ENCODE measurements at regions not wholly inside any gene's neighbourhood (a gene's known extent, or its start where the extent isn't known, plus 50 kb on each side); places are given as distances from the start of the nearest gene placed in this dataset.

DNA sequence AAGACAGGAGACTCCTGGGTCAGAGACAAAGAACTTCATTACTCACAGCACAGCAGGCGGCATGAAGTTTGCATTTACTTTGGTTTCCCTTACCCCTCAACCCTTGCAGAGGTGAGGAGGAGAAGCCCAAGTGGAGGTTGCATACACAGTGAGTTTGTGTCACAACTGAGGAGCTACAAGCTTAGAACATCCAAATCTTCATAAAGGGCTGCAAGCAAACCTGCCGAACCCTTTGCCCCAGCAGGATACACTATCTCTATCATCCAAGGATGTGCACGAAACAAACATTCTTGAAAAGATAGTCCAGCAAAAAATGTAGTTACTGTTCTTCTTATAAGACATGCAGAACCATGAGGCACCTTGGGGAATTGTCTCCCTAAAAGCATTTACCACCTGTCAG is 493.5 kb downstream of the SETD4 start:
- no peak for DNase-seq (ENCODE audit: extremely low read depth, low read depth)
- TF ChIP-seq, protein P1, sequence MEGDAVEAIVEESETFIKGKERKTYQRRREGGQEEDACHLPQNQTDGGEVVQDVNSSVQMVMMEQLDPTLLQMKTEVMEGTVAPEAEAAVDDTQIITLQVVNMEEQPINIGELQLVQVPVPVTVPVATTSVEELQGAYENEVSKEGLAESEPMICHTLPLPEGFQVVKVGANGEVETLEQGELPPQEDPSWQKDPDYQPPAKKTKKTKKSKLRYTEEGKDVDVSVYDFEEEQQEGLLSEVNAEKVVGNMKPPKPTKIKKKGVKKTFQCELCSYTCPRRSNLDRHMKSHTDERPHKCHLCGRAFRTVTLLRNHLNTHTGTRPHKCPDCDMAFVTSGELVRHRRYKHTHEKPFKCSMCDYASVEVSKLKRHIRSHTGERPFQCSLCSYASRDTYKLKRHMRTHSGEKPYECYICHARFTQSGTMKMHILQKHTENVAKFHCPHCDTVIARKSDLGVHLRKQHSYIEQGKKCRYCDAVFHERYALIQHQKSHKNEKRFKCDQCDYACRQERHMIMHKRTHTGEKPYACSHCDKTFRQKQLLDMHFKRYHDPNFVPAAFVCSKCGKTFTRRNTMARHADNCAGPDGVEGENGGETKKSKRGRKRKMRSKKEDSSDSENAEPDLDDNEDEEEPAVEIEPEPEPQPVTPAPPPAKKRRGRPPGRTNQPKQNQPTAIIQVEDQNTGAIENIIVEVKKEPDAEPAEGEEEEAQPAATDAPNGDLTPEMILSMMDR (IDR thresholded peaks at IDR 0.05; ENCODE audit: low read depth, low read length, missing control alignments) = no peak
- no peak overlapping the region for H3K4me3 ChIP-seq (replicated peaks; ENCODE audit: low read depth, low read length)

DNA sequence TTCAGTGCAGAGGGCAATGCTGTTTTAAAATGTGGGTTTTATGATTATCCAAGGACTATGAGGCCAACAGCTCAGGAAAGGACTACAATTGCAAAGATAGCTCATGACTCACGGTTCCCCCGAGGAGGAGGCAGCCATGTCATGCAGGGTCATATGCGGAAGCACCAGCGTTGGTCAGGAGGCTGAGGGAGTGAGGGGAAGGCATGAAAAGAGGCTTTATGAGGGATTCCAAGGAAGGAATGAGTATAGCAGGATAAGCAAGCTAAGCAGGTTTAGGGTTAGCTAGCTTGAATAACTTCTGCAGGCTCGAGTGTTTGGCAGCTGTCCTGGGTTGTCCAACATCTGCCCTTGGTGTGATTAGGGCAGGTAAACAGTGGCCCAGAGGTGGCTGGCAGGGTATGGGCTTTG is 495.1 kb downstream of the SETD4 start:
- TF ChIP-seq, protein P1 (IDR thresholded peaks at IDR 0.05; ENCODE audit: low read depth, low read length, missing control alignments) = no peak
- H3K4me3 ChIP-seq (replicated peaks; ENCODE audit: low read depth, low read length) = no peak overlapping the region
- DNase-seq (ENCODE audit: extremely low read depth, low read depth) = peak; percentile 52

- H3K4me3 ChIP-seq (replicated peaks; ENCODE audit: low read depth, low read length) = no peak overlapping the region
- TF ChIP-seq, protein P1 (IDR thresholded peaks at IDR 0.05; ENCODE audit: low read depth, low read length, missing control alignments) = no peak
Observed at GRCh38 chr21:35563885-35564451, 496.4 kb downstream of the SETD4 start.

DNA sequence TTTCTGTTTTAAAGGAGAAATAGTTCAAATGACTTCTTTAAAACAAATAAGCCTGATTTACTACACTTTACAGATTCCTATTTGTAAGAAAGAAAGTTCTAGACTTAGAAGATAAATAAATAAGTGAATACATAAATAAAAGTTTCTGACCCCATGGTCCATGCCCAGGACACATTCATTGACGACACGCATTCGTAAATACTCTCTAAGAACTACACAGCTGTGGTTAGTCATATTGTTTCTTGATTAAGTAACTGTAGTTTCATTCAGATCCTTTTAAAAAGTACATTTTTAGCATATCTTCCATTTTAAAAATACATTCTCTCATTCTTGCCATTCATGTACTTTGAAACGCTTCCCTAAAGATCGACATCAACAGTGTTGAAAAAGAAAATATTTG is 497.4 kb downstream of the SETD4 start:
- H3K4me3 ChIP-seq (replicated peaks; ENCODE audit: low read depth, low read length) = no peak overlapping the region
- TF ChIP-seq, protein P1 (IDR thresholded peaks at IDR 0.05; ENCODE audit: low read depth, low read length, missing control alignments) = no peak
- no peak for DNase-seq (ENCODE audit: extremely low read depth, low read depth)

More at GRCh38 chr21:35563885-35564451, 496.4 kb downstream of the SETD4 start:
- peak; percentile 54 for DNase-seq (ENCODE audit: extremely low read depth, low read depth)

DNA sequence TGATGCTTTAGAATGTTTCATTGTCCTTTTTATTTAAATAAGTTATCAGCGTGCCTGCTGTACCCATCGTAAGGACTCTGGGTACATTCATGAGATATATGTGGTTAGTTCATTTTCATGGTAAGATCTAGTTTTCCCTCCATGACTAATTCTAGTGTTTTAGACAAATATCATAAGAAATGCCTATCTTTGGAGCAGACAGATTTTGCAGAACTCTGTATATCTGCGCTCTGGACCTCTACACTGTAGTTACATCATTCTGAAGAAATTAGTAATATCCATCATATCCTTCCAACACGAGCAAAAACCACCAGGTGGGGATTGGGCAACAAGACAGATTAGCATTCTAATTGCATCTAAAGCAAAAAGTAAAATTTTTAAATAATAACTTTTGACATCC is 499.2 kb downstream of the SETD4 start:
- H3K4me3 ChIP-seq (replicated peaks; ENCODE audit: low read depth, low read length) = no peak overlapping the region
- TF ChIP-seq, protein P1 (IDR thresholded peaks at IDR 0.05; ENCODE audit: low read depth, low read length, missing control alignments) = no peak
- no peak for DNase-seq (ENCODE audit: extremely low read depth, low read depth)

GRCh38 chr21:35559829-35560225 is 500.5 kb downstream of the SETD4 start:
- no peak overlapping the region for H3K4me3 ChIP-seq (replicated peaks; ENCODE audit: low read depth, low read length)
- DNase-seq (ENCODE audit: extremely low read depth, low read depth) = no peak
- TF ChIP-seq, protein P1 (IDR thresholded peaks at IDR 0.05; ENCODE audit: low read depth, low read length, missing control alignments) = no peak

Measured in HFF-Myc (cell line).